Spleen (tissue), 7 donors: ENCODE measurements at regions not wholly inside any gene's neighbourhood (a gene's known extent, or its start where the extent isn't known, plus 50 kb on each side); places are given as distances from the start of the nearest gene placed in this dataset.

Experiments used
- POLR2A ChIP-seq, 3 donors: fragments of 450-650 bp; IDR thresholded peaks; one replicate each; pipeline ENCODE4 v1.5.1; 2017; ENCODE audit warnings: antibody characterized with exemption in 3 of 3, mild to moderate bottlenecking in 1 of 3
- POLR2AphosphoS5 ChIP-seq, 3 donors: sonication (generic); formaldehyde crosslinking; IDR thresholded peaks; one replicate each; pipeline ENCODE4 v1.5.1; 2017; ENCODE audit warnings: antibody characterized with exemption in 3 of 3
- TF ChIP-seq, protein P1 (sequence below), 11 experiments: fragments of 200-600 bp in 7 of 11; fragments of 450-650 bp in 4 of 11; sonication (generic) in 4 of 11; IDR thresholded peaks in 8 of 11; conservative IDR thresholded peaks in 3 of 11; 1 replicate in 7 of 11; 2 replicates in 4 of 11; pipeline versions ENCODE4 v1.4.0 to v1.8.0; 2016 to 2021; ENCODE audit warnings: antibody characterized with exemption in 11 of 11, inconsistent platforms in 4 of 11, mild to moderate bottlenecking in 1 of 11
- donor health status: DM: no; HTN: no; CAD: no; lungs with moderate emphysema.
- donor health status: DM: no; HTN: no; CAD: no.
- donor health status: DM: no; HTN: no; CAD: no.

- TF ChIP-seq, protein P1, sequence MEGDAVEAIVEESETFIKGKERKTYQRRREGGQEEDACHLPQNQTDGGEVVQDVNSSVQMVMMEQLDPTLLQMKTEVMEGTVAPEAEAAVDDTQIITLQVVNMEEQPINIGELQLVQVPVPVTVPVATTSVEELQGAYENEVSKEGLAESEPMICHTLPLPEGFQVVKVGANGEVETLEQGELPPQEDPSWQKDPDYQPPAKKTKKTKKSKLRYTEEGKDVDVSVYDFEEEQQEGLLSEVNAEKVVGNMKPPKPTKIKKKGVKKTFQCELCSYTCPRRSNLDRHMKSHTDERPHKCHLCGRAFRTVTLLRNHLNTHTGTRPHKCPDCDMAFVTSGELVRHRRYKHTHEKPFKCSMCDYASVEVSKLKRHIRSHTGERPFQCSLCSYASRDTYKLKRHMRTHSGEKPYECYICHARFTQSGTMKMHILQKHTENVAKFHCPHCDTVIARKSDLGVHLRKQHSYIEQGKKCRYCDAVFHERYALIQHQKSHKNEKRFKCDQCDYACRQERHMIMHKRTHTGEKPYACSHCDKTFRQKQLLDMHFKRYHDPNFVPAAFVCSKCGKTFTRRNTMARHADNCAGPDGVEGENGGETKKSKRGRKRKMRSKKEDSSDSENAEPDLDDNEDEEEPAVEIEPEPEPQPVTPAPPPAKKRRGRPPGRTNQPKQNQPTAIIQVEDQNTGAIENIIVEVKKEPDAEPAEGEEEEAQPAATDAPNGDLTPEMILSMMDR (IDR thresholded peaks at IDR 0.05 in 8 of 11, conservative IDR thresholded peaks at IDR 0.05 in 3 of 11): no peak
- TF ChIP-seq POLR2A (IDR thresholded peaks at IDR 0.05) (no peak), POLR2AphosphoS5 (IDR thresholded peaks at IDR 0.05) (no peak)
Observed at GRCh38 chr6:76553256-76553655, 480.8 kb upstream of the IMPG1 start.
